ENCODE measurements at regions not wholly inside any gene's neighbourhood (a gene's known extent, or its start where the extent isn't known, plus 50 kb on each side); places are given as distances from the start of the nearest gene placed in this dataset.

- TF ChIP-seq, protein P1, sequence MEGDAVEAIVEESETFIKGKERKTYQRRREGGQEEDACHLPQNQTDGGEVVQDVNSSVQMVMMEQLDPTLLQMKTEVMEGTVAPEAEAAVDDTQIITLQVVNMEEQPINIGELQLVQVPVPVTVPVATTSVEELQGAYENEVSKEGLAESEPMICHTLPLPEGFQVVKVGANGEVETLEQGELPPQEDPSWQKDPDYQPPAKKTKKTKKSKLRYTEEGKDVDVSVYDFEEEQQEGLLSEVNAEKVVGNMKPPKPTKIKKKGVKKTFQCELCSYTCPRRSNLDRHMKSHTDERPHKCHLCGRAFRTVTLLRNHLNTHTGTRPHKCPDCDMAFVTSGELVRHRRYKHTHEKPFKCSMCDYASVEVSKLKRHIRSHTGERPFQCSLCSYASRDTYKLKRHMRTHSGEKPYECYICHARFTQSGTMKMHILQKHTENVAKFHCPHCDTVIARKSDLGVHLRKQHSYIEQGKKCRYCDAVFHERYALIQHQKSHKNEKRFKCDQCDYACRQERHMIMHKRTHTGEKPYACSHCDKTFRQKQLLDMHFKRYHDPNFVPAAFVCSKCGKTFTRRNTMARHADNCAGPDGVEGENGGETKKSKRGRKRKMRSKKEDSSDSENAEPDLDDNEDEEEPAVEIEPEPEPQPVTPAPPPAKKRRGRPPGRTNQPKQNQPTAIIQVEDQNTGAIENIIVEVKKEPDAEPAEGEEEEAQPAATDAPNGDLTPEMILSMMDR (IDR thresholded peaks at IDR 0.05; ENCODE audit: insufficient read depth, low read depth, low read length) = no peak
Observed at GRCh38 chr6:102895683-102896082, 1502.2 kb downstream of the GRIK2 start.

GRCh38 chr6:102885165-102885564, 1491.7 kb downstream of the GRIK2 start:
- no peak for DNase-seq (ENCODE audit: low read depth)
- TF ChIP-seq, protein P1 (IDR thresholded peaks at IDR 0.05; ENCODE audit: insufficient read depth, low read depth, low read length) = no peak
- no peak overlapping the region for H3K4me3 ChIP-seq (ENCODE audit: low read depth, low read length)

More at GRCh38 chr6:102895683-102896082, 1502.2 kb downstream of the GRIK2 start:
- H3K4me3 ChIP-seq (ENCODE audit: low read depth, low read length) = no peak overlapping the region
- no peak for DNase-seq (ENCODE audit: low read depth)

DNA sequence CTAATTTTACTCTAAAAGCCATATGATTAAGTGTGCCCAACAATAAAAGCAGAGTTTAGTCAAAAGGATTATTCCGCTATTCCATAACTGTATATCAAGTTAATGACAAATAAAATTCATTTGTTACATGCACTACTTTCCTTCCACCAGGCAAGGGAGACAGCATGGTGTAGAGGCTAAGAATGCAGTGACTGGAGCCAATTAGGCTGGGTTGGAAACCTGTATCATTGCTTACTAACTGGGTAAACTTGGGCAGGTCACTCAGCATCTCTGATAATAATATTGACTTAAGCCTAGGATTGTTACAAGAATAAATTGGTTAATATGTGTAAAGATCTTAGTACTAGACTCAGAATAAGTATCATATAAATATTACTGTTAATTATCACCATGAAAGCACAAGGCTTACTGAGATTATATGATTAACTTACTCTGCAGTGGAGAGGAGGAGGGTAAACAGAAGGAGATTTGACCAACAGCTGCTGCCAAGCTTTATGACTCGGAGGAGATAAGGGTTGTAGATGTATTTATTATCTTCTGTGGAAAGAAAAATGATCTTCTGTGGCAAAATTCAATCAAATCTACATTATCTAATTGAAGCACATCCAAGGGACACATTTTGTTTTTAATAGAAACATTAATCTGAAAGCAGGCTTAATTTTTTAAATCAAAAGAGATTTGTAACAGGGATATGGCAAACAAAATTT, 1459.9 kb downstream of the GRIK2 start:
- no peak for DNase-seq (ENCODE audit: low read depth)
- TF ChIP-seq, protein P1 (IDR thresholded peaks at IDR 0.05; ENCODE audit: insufficient read depth, low read depth, low read length) = no peak
- no peak overlapping the region for H3K4me3 ChIP-seq (ENCODE audit: low read depth, low read length)

DNA sequence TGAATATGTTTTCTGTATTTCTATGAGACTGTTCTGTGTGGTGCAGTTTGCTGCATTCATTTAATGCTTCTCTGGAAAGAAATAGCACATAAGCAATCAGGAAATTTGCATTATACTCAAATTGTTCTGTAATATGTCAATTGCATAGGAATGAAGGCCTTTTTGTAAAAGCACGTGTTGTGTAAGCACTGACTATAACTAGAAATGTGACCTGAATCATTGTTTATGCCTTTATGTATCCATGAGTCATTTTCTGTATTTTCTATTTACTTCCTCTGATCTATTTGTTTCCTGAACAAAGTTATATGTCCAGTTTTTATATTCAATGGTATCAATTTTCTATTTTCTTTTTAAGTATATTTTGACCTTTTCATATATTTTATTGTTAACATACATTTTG, 1455.3 kb downstream of the GRIK2 start:
- DNase-seq (ENCODE audit: low read depth) = no peak
- TF ChIP-seq, protein P1 (IDR thresholded peaks at IDR 0.05; ENCODE audit: insufficient read depth, low read depth, low read length) = no peak
- no peak overlapping the region for H3K4me3 ChIP-seq (ENCODE audit: low read depth, low read length)

- no peak overlapping the region for H3K4me3 ChIP-seq (ENCODE audit: low read depth, low read length)
- TF ChIP-seq, protein P1 (IDR thresholded peaks at IDR 0.05; ENCODE audit: insufficient read depth, low read depth, low read length) = no peak
- DNase-seq (ENCODE audit: low read depth) = no peak
Observed at GRCh38 chr6:102848210-102848609, 1454.7 kb downstream of the GRIK2 start.

DNA sequence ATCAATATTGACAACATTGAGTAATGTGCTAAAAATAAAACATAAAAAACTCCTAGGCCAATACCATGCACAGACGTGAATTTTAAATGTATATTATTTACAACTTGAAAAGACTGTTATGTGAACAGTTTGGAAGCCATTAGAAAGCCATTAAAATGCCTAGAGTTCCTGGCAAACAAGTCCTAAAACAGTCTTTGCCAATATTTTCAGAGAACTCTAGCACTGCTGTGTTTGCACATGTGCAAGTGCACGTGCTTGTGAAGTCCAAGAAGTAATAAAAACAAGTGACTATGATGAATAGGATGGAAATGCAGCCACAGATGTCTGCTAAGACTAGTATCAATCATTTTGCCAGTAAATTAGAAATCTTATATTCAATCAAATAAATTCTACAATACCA, 1447.6 kb downstream of the GRIK2 start:
- TF ChIP-seq, protein P1 (IDR thresholded peaks at IDR 0.05; ENCODE audit: insufficient read depth, low read depth, low read length) = no peak
- H3K4me3 ChIP-seq (ENCODE audit: low read depth, low read length) = no peak overlapping the region
- DNase-seq (ENCODE audit: low read depth) = no peak

- DNase-seq (ENCODE audit: low read depth) = no peak
- H3K4me3 ChIP-seq (ENCODE audit: low read depth, low read length) = no peak overlapping the region
- TF ChIP-seq, protein P1 (IDR thresholded peaks at IDR 0.05; ENCODE audit: insufficient read depth, low read depth, low read length) = no peak
Observed at GRCh38 chr6:102832021-102832420, 1438.5 kb downstream of the GRIK2 start.

All from fibroblast of villous mesenchyme (primary cell).